Activated naive CD4-positive, alpha-beta T cell treated with anti-CD3 and anti-CD28 coated beads, Interleukin-2, amount 10 ng/mL, durations not matched to agents 7 days and 5 days (primary cell): ENCODE measurements at regions not wholly inside any gene's neighbourhood (a gene's known extent, or its start where the extent isn't known, plus 50 kb on each side); places are given as distances from the start of the nearest gene placed in this dataset.

Source experiments
- CTCF ChIA-PET: fragments of 350-600 bp; sonication (Branson Sonifier 250); formaldehyde crosslinking; loops from one replicate; lab custom pipeline; 2021; ENCODE audit warnings: antibody characterized with exemption; lab: Charles Lee
- DNase-seq: peaks from one replicate; pipeline ENCODE4 v3.0.0-alpha.2; 2020
- H3K27ac Mint-ChIP-seq: one replicate; pipeline ENCODE4 v1.8.0; 2021; ENCODE audit warnings: mild to moderate bottlenecking, moderate library complexity, mixed read lengths
- H3K27me3 Mint-ChIP-seq: one replicate; pipeline ENCODE4 v1.8.0; 2021; ENCODE audit warnings: mild to moderate bottlenecking, mixed read lengths
- H3K36me3 Mint-ChIP-seq: one replicate; pipeline ENCODE4 v1.8.0; 2021; ENCODE audit warnings: mixed read lengths
- H3K4me1 Mint-ChIP-seq: one replicate; pipeline ENCODE4 v1.8.0; 2021; ENCODE audit warnings: mixed read lengths
- H3K4me3 Mint-ChIP-seq: one replicate; pipeline ENCODE4 v1.8.0; 2021; ENCODE audit warnings: mild to moderate bottlenecking, moderate library complexity, mixed read lengths
- H3K9me3 Mint-ChIP-seq: one replicate; pipeline ENCODE4 v1.8.0; 2021; ENCODE audit warnings: mixed read lengths

- Mint-ChIP-seq H3K36me3 (peaks cover 15% of the 10 kb centered on the region), H3K4me1 (peaks cover 38% of the 10 kb centered on the region), H3K27me3 (no peaks in the 10 kb centered on the region), H3K4me3 (no peak overlapping the region), H3K27ac (no peak overlapping the region), H3K9me3 (no peaks in the 10 kb centered on the region)
- DNase-seq, result no peak
- CTCF ChIA-PET, result interaction anchor here (2.0 kb wide), 1 partner anchor 17 kb away, joined by 6 read pairs; no protein-coding TSS in a partner anchor
Observed at GRCh38 chr13:29940715-29941114, 90.3 kb upstream of the UBL3 start.

GRCh38 chr13:29939158-29939557 is 88.7 kb upstream of the UBL3 start:
- no peaks in the 10 kb centered on the region for H3K27me3 Mint-ChIP-seq
- DNase-seq, result no peak
- H3K4me3 Mint-ChIP-seq, result no peak overlapping the region
- H3K4me1 Mint-ChIP-seq, result peaks cover 53% of the 10 kb centered on the region
- CTCF ChIA-PET, result interaction anchor here (1.3 kb wide), 1 partner anchor 173 kb away, joined by 3 read pairs; no protein-coding TSS in a partner anchor
- no peaks in the 10 kb centered on the region for H3K9me3 Mint-ChIP-seq
- H3K27ac Mint-ChIP-seq, result peak overlapping the region; percentile 15
- H3K36me3 Mint-ChIP-seq, result peaks cover 15% of the 10 kb centered on the region

GRCh38 chr13:29937841-29938240 is 87.4 kb upstream of the UBL3 start:
- no peaks in the 10 kb centered on the region for H3K9me3 Mint-ChIP-seq
- peaks cover 58% of the 10 kb centered on the region for H3K4me1 Mint-ChIP-seq

GRCh38 chr13:29937379-29937778 is 87.0 kb upstream of the UBL3 start:
- DNase-seq, result no peak
- H3K4me1 Mint-ChIP-seq, result peaks cover 60% of the 10 kb centered on the region
- peak overlapping the region; percentile 89 for H3K4me3 Mint-ChIP-seq
- CTCF ChIA-PET, result interaction anchor here (0.6 to 6.0 kb wide), 5 partner anchors 12 to 176 kb away, joined by 3 to 52 read pairs (median 3); no protein-coding TSS in a partner anchor
- H3K36me3 Mint-ChIP-seq, result peaks cover 12% of the 10 kb centered on the region
- peak overlapping the region; percentile 98 for H3K27ac Mint-ChIP-seq
- H3K9me3 Mint-ChIP-seq, result no peaks in the 10 kb centered on the region
- no peaks in the 10 kb centered on the region for H3K27me3 Mint-ChIP-seq

More at GRCh38 chr13:29937841-29938240, 87.4 kb upstream of the UBL3 start:
- Mint-ChIP-seq H3K27me3 (no peaks in the 10 kb centered on the region), H3K4me3 (peak overlapping the region; percentile 31), H3K36me3 (peaks cover 12% of the 10 kb centered on the region), H3K27ac (peak overlapping the region; percentile 98)
- DNase-seq, result peak; percentile 72
- CTCF ChIA-PET, result interaction anchor here (0.6 to 6.0 kb wide), 5 partner anchors 12 to 176 kb away, joined by 3 to 52 read pairs (median 3); no protein-coding TSS in a partner anchor

GRCh38 chr13:29936956-29937355 is 86.5 kb upstream of the UBL3 start:
- peaks cover 60% of the 10 kb centered on the region for H3K4me1 Mint-ChIP-seq
- H3K4me3 Mint-ChIP-seq, result peak overlapping the region; percentile 89
- CTCF ChIA-PET, result interaction anchor here (0.8 to 6.0 kb wide), 8 partner anchors 13 to 177 kb away, joined by 3 to 52 read pairs (median 8); no protein-coding TSS in a partner anchor
- H3K36me3 Mint-ChIP-seq, result peaks cover 12% of the 10 kb centered on the region
- H3K27me3 Mint-ChIP-seq, result no peaks in the 10 kb centered on the region
- H3K27ac Mint-ChIP-seq, result peak overlapping the region; percentile 98
- no peaks in the 10 kb centered on the region for H3K9me3 Mint-ChIP-seq
- no peak for DNase-seq

- peak overlapping the region; percentile 89 for H3K4me3 Mint-ChIP-seq
- peaks cover 12% of the 10 kb centered on the region for H3K36me3 Mint-ChIP-seq
- peak overlapping the region; percentile 98 for H3K27ac Mint-ChIP-seq
- H3K9me3 Mint-ChIP-seq, result no peaks in the 10 kb centered on the region
- peaks cover 65% of the 10 kb centered on the region for H3K4me1 Mint-ChIP-seq
- DNase-seq, result peak; percentile 44
- CTCF ChIA-PET, result interaction anchor here (0.7 to 6.0 kb wide), 13 partner anchors 10 to 190 kb away, joined by 3 to 52 read pairs (median 5); no protein-coding TSS in a partner anchor
- no peaks in the 10 kb centered on the region for H3K27me3 Mint-ChIP-seq
Observed at GRCh38 chr13:29936051-29936813, 85.8 kb upstream of the UBL3 start.

- H3K36me3 Mint-ChIP-seq, result peaks cover 10% of the 10 kb centered on the region
- H3K27me3 Mint-ChIP-seq, result no peaks in the 10 kb centered on the region
- peaks cover 63% of the 10 kb centered on the region for H3K4me1 Mint-ChIP-seq
- no peaks in the 10 kb centered on the region for H3K9me3 Mint-ChIP-seq
- CTCF ChIA-PET, result interaction anchor here (0.7 to 6.0 kb wide), 10 partner anchors 11 to 191 kb away, joined by 3 to 52 read pairs (median 7); no protein-coding TSS in a partner anchor
- H3K4me3 Mint-ChIP-seq, result peak overlapping the region; percentile 89
- peak; percentile 91 for DNase-seq
- H3K27ac Mint-ChIP-seq, result peak overlapping the region; percentile 98
Observed at GRCh38 chr13:29935309-29935981, 85.0 kb upstream of the UBL3 start.

- Mint-ChIP-seq H3K4me3 (peak overlapping the region; percentile 89), H3K9me3 (no peaks in the 10 kb centered on the region), H3K4me1 (peaks cover 62% of the 10 kb centered on the region), H3K27me3 (no peaks in the 10 kb centered on the region), H3K36me3 (peaks cover 10% of the 10 kb centered on the region), H3K27ac (peak overlapping the region; percentile 98)
- peak; percentile 32 for DNase-seq
- CTCF ChIA-PET, result interaction anchor here (0.8 to 6.0 kb wide), 9 partner anchors 10 to 179 kb away, joined by 3 to 52 read pairs (median 9); no protein-coding TSS in a partner anchor
Observed at GRCh38 chr13:29934531-29935308, 84.3 kb upstream of the UBL3 start.

- H3K4me1 Mint-ChIP-seq, result peaks cover 54% of the 10 kb centered on the region
- CTCF ChIA-PET, result interaction anchor here (1.5 to 6.0 kb wide), 4 partner anchors 9 to 180 kb away, joined by 3 to 52 read pairs (median 27); no protein-coding TSS in a partner anchor
- no peak for DNase-seq
- peaks cover 6% of the 10 kb centered on the region for H3K36me3 Mint-ChIP-seq
- peaks cover 10% of the 10 kb centered on the region for H3K27me3 Mint-ChIP-seq
- no peaks in the 10 kb centered on the region for H3K9me3 Mint-ChIP-seq
- H3K4me3 Mint-ChIP-seq, result no peak overlapping the region
- no peak overlapping the region for H3K27ac Mint-ChIP-seq
Observed at GRCh38 chr13:29933401-29933800, 83.0 kb upstream of the UBL3 start.

GRCh38 chr13:29931696-29932095 is 81.3 kb upstream of the UBL3 start:
- Mint-ChIP-seq H3K4me1 (peaks cover 37% of the 10 kb centered on the region), H3K27me3 (peaks cover 10% of the 10 kb centered on the region), H3K9me3 (no peaks in the 10 kb centered on the region), H3K27ac (no peak overlapping the region), H3K36me3 (no peaks in the 10 kb centered on the region), H3K4me3 (no peak overlapping the region)
- no peak for DNase-seq
- CTCF ChIA-PET, result interaction anchor here (0.6 to 1.4 kb wide), 2 partner anchors 8 to 12 kb away, joined by 3 to 5 read pairs; no protein-coding TSS in a partner anchor

GRCh38 chr13:29929062-29929847 is 78.8 kb upstream of the UBL3 start:
- H3K4me1 Mint-ChIP-seq, result peaks cover 24% of the 10 kb centered on the region
- H3K27ac Mint-ChIP-seq, result no peak overlapping the region
- H3K9me3 Mint-ChIP-seq, result no peaks in the 10 kb centered on the region
- H3K27me3 Mint-ChIP-seq, result peaks cover 10% of the 10 kb centered on the region
- H3K36me3 Mint-ChIP-seq, result no peaks in the 10 kb centered on the region
- H3K4me3 Mint-ChIP-seq, result no peak overlapping the region
- no peak for DNase-seq
- CTCF ChIA-PET, result interaction anchor here (0.6 to 1.8 kb wide), 2 partner anchors 9 to 153 kb away, joined by 3 to 4 read pairs; no protein-coding TSS in a partner anchor

GRCh38 chr13:29926098-29926476 is 75.7 kb upstream of the UBL3 start:
- no peak for DNase-seq
- Mint-ChIP-seq H3K36me3 (no peaks in the 10 kb centered on the region), H3K4me1 (peaks cover 25% of the 10 kb centered on the region), H3K27me3 (peaks cover 13% of the 10 kb centered on the region), H3K27ac (no peak overlapping the region), H3K9me3 (no peaks in the 10 kb centered on the region), H3K4me3 (no peak overlapping the region)
- CTCF ChIA-PET, result interaction anchor here (0.7 to 3.0 kb wide), 4 partner anchors 9 to 187 kb away, joined by 3 to 43 read pairs (median 14); no protein-coding TSS in a partner anchor
